ENCODE measurements at regions not wholly inside any gene's neighbourhood (a gene's known extent, or its start where the extent isn't known, plus 50 kb on each side); places are given as distances from the start of the nearest gene placed in this dataset.
"Not testable (repeated sequence)": the region's sequence is repeated elsewhere in the genome, so short reads cannot be mapped to it uniquely, and the experiment has no call there.

DNA sequence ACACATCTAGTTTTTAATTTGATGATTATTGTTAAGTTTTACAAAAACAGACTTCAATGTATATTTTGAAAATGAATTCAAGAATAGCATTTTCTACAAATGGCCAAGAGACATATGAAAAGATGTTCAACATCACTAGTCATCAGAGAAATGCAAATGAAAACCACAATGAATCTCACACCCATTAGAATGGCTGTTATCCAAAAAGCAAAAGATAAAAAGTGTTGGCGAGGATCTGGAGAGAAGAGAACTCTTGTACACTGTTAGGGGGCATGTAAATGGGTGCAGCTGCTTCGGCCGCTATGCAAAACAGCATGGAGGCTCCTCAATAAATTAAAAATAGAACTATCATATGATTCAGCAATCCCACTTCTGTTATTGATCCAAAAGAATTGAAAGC lies 185.8 kb upstream of the CCN2 start:
- no peak for FAIRE-seq

- no peak for FAIRE-seq
Observed at GRCh38 chr6:132135409-132135808, 184.2 kb upstream of the CCN2 start.

- no peak for FAIRE-seq
Observed at GRCh38 chr6:132133736-132134445, 182.7 kb upstream of the CCN2 start.

DNA sequence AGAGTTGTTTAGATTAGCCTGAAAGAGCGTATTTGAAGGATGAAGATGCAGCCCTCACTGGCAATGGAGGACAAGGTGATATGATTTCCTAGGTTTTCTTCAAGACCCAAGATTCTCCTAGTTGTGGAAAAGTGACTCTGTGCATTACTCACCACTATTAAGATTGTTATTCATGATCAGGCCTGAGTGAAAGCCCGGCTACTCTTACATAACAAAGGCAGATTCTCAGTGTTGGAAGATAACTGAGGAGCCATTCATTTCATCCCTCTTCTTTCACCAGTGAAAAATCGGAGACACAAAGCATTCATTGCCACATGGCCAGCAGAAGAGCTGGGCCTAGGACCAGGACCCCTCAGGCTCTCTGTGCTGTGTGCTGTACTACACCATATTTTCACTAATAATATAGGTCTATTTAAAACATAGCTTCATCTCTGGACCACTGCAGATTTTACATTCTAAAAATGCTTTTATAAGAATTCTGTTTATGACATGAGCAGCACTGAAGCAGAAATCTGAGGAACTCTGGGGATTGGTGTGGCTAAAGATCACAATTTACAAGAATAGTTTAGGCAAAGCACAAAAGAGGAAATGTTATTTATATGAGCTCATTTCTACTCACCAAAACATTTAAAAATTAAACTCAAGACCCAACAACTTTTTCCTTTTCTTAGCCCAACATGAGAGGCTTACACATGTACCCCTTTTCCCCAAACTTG lies 181.9 kb upstream of the CCN2 start:
- FAIRE-seq = no peak

GRCh38 chr6:132132422-132132821 lies 181.2 kb upstream of the CCN2 start:
- FAIRE-seq = no peak

DNA sequence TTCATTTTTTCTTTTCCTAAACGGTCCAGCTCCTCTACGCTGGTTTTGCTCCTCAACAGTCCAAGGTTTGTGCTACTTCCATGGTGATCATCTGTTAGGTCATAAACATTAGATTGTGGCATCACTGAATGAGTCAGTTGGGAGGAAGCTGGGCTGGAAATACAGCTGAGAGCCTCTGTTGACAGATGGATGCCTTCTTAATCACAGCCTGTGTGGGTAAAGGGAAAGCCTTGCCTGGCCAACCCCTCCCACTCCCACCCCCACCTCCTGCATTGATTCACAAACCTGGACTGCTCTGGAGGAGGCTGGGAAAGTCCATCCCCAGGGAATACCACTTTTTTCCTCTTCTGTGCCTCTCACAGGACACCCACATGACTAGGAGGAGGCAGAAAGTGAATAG lies 180.6 kb upstream of the CCN2 start:
- FAIRE-seq = no peak

DNA sequence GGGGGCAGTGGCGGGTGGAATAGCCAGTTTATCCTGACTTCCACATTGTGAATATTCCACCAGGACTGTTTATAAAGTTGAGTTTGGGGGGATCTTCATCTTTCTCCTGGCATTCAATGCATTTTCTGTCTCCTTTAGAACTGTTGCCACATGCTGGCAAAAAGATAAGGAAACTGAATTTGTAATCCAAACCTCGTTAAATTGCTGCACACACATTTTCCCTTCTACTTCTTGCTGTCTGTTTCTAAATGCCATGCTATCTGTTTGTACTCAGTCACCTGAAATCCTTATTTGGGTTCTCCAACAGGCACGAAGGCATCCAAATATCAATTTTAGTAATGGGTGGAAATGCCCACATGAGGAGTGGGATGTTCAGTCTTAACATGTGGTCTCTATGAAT lies 180.2 kb upstream of the CCN2 start:
- FAIRE-seq = no peak

DNA sequence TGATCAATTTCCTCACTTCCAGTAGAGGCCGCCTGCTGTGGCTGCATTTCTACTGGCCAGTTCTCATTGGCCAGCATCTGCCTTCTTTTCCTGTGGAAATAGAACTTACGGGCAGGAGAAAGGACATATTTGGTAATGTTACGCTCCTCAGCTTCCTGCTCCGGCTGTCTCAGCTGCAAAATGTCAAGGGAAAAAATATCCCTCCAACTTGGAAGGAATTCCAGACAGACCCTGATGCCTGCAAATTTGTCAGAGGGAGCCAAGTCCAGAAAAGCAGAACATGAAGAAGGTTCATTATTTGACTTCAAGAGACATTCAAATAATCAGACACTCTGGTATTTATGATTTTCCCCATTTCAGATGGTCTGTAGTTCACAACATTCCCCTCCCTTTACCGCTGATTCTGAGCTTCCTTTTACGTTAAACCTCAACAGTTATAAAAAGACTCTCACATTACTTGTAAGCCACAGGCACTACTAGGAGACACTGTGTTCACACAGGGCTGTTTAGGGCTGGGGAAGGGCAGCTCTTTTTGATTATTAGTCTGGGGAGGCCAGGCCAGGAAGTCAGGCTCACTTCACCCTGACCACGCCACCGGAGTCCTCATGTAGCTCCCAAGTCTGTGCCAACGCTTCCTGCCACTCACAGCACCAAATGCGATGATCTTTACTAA lies 179.6 kb upstream of the CCN2 start:
- FAIRE-seq = no peak

- FAIRE-seq = no peak
Observed at GRCh38 chr6:132128424-132128823, 177.3 kb upstream of the CCN2 start.

- FAIRE-seq = no peak
Observed at GRCh38 chr6:132126150-132126549, 175.0 kb upstream of the CCN2 start.

DNA sequence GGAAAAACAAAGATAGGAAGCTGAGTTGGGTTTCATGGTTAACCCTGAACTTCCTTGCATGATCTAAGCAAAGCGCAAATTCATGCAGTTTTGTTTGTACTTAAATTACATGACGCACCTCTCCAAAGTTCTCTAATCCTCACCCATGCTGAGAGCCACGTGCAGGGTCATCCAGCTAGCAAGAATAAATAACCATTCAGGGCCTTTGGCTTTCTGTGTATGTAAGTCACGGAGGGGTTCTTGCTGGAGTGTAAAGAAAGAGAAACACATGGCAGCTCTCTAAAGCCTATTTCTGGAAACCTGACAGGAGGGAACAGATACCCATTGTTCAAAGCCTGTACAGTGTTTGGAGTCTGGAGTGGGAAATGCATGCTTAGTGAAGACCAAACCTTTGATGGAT lies 171.7 kb upstream of the CCN2 start:
- no peak for FAIRE-seq

DNA sequence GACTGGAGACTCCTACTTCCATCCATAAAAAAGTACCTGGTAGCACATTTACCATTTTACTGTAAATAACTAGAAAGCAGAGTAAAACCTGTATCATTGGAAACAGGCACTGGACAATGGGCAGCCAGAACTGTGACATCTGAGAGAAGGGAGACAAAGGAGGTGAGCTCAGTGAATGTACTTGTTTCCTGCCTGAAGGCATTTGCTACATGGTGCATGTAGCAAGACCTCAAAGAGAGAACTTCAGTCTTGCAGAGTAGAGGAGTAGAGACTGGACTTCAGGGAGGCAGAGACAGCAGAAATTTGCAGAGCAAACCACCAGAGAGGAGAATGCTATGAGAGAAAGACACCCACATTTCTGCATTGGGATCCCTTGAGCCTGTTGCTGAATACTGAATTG lies 171.0 kb upstream of the CCN2 start:
- FAIRE-seq = no peak

GRCh38 chr6:132118144-132118543 lies 167.0 kb upstream of the CCN2 start:
- FAIRE-seq = no peak

DNA sequence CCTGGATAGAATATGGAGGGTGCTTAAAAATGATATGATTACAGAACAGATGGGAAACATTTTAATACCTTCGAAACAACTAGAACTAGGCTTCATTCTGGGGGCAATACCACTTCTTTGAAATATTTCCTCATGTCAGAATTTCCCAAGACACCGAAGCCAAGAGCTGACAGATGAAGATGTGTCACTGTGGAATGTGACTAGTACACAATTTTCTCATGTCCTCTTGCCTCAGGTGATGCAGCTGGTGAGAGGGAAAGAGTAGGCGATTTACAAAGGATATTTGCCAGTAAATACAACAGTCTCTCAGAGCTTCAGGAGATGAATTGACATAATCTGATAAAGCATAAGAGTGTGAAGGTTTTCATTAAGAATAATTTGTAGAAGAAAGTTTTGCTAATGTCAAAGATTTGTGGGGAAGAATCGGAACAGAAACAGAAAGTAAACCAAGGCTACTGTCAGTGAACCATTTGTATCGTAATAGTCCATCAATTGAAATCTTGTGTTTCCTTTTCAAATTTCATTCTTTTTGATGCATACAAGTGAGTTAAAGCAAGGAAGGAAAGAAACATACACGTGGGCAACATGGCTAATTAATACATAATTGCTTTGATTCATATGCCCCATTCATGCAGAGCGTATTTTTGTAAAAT lies 164.7 kb upstream of the CCN2 start:
- no peak for FAIRE-seq

GRCh38 chr6:132114201-132114825 lies 163.1 kb upstream of the CCN2 start:
- no peak for FAIRE-seq

DNA sequence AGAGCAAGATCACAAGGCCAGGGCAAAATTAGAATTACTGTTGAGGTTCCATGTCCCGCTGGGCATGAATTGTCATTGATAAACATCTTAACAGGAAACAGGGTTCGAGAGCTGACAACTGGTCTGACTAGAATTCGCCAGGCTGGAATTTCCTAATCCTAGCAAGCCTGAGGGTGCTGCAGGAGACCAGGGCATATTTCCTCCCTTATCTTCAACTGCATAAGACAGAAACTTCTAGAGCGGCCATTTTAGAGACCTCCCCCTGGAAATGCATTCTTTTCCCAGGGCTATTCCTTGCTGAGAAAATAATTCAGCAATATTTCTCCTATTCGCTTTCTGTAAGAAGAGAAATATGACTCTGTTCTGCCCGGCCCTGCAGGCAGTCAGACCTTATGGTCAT lies 158.6 kb upstream of the CCN2 start:
- FAIRE-seq = not testable (repeated sequence)

DNA sequence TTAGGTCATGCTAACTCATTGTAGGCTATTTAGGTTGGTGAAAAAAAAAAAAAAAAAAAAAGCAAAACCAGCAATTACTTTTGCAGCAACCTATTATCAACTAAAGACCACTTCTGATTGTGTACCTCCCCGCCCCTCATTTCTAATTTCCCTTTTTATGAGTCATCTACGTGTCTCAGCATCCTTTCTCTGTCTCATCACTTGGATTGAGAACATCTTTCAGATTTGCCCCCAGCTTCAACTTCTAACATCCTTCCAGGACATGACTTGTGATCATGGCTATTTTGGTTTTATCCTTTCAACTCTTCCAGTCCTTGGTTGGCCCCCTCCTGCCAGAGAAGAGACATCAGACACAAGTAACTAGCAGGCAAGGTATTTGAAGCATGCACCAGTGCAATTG lies 156.7 kb upstream of the CCN2 start:
- FAIRE-seq = no peak

DNA sequence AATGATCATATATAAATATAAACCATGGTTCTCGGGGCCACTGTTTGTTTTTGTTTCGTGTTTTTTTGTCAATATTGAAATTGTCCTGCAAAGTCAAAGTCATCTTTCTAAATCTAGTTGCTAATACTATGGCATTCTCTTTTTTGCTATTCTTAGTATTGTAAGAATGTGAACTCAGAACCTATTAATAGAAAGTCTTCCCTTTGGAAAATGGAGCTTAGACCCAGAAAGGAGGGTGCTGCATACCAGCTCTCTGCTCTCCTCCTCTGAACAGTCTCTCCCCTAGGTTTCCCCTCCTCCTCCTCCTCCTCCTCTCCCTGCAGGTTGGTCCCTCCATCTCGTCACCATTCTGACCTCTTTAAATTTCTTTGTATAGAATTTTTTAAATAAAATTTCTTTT lies 150.4 kb upstream of the CCN2 start:
- no peak for FAIRE-seq

GRCh38 chr6:132100388-132100990 lies 149.3 kb upstream of the CCN2 start:
- no peak for FAIRE-seq

DNA sequence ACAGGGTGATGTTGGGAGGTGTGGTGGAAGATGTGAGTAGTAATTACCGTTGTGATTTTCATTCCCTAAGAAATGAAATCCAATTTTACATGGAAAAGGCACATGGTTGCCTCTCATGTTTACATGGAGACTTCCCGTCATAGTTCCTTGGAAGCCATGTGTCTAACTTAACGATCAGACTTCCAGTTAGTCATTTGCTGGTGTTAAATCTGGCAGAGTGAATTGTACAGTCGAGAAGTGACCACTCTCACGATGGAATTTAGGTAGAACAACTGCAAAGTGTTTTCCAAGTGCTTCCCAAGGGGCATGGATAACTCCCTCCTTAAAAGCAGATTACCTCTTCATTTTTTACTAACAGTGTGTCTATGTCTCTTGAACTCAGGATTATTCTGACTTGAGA lies 145.8 kb upstream of the CCN2 start:
- FAIRE-seq = no peak

GRCh38 chr6:132096245-132096644 lies 145.1 kb upstream of the CCN2 start:
- no peak for FAIRE-seq

- FAIRE-seq = no peak
Observed at GRCh38 chr6:132089173-132089572, 138.0 kb upstream of the CCN2 start.

GRCh38 chr6:132088150-132088549 lies 137.0 kb upstream of the CCN2 start:
- no peak for FAIRE-seq
